ENCODE measurements at regions not wholly inside any gene's neighbourhood (a gene's known extent, or its start where the extent isn't known, plus 50 kb on each side); places are given as distances from the start of the nearest gene placed in this dataset.

- Histone ChIP-seq H3K4me3 (ENCODE audit: low read depth, low read length) (no peak overlapping the region), H3K27ac (no peak overlapping the region), H3K27me3 (replicated peaks) (no peaks in the 10 kb centered on the region), H3K36me3 (replicated peaks) (no peaks in the 10 kb centered on the region)
- TF ChIP-seq CTCF (IDR thresholded peaks at IDR 0.05; ENCODE audit: low read depth, low read length, missing control alignments) = no peak
- in situ Hi-C loops (cut with HindIII; ENCODE audit: low pct_ligation_motif_present, low sequenced_read_pairs) = no loop called here
- no peak for DNase-seq
These were observed 317.6 kb upstream of the GNPDA2 start for GRCh38 chr4:45043911-45044310.

GRCh38 chr4:45036677-45037076 lies 310.3 kb upstream of the GNPDA2 start:
- Histone ChIP-seq H3K27me3 (replicated peaks) (no peaks in the 10 kb centered on the region), H3K27ac (no peak overlapping the region), H3K4me3 (ENCODE audit: low read depth, low read length) (no peak overlapping the region), H3K36me3 (replicated peaks) (no peaks in the 10 kb centered on the region)
- in situ Hi-C loops (cut with HindIII; ENCODE audit: low pct_ligation_motif_present, low sequenced_read_pairs) = no loop called here
- DNase-seq = no peak
- no peak for TF ChIP-seq CTCF (IDR thresholded peaks at IDR 0.05; ENCODE audit: low read depth, low read length, missing control alignments)

- no peak for DNase-seq
- in situ Hi-C loops (cut with HindIII; ENCODE audit: low pct_ligation_motif_present, low sequenced_read_pairs) = no loop called here
These were observed 307.5 kb upstream of the GNPDA2 start for GRCh38 chr4:45033676-45034419.

GRCh38 chr4:45030059-45030458 lies 303.7 kb upstream of the GNPDA2 start:
- Histone ChIP-seq H3K4me3 (ENCODE audit: low read depth, low read length) (no peak overlapping the region), H3K36me3 (replicated peaks) (no peaks in the 10 kb centered on the region), H3K27me3 (replicated peaks) (no peaks in the 10 kb centered on the region), H3K27ac (no peak overlapping the region)
- DNase-seq = no peak
- in situ Hi-C loops (cut with HindIII; ENCODE audit: low pct_ligation_motif_present, low sequenced_read_pairs) = no loop called here
- TF ChIP-seq CTCF (IDR thresholded peaks at IDR 0.05; ENCODE audit: low read depth, low read length, missing control alignments) = no peak

More at GRCh38 chr4:45033676-45034419, 307.5 kb upstream of the GNPDA2 start:
- no peaks in the 10 kb centered on the region for H3K36me3 ChIP-seq (replicated peaks)
- H3K27me3 ChIP-seq (replicated peaks) = no peaks in the 10 kb centered on the region
- no peak overlapping the region for H3K27ac ChIP-seq
- TF ChIP-seq CTCF (IDR thresholded peaks at IDR 0.05; ENCODE audit: low read depth, low read length, missing control alignments) = no peak
- H3K4me3 ChIP-seq (ENCODE audit: low read depth, low read length) = no peak overlapping the region

GRCh38 chr4:45007508-45007907 lies 281.2 kb upstream of the GNPDA2 start:
- in situ Hi-C loops (cut with HindIII; ENCODE audit: low pct_ligation_motif_present, low sequenced_read_pairs) = no loop called here
- no peak for TF ChIP-seq CTCF (IDR thresholded peaks at IDR 0.05; ENCODE audit: low read depth, low read length, missing control alignments)
- no peak for DNase-seq

GRCh38 chr4:45006078-45006477 lies 279.7 kb upstream of the GNPDA2 start:
- in situ Hi-C loops (cut with HindIII; ENCODE audit: low pct_ligation_motif_present, low sequenced_read_pairs) = no loop called here
- H3K27me3 ChIP-seq (replicated peaks) = no peaks in the 10 kb centered on the region
- no peaks in the 10 kb centered on the region for H3K36me3 ChIP-seq (replicated peaks)
- no peak overlapping the region for H3K4me3 ChIP-seq (ENCODE audit: low read depth, low read length)
- DNase-seq = no peak
- H3K27ac ChIP-seq = no peak overlapping the region
- TF ChIP-seq CTCF (IDR thresholded peaks at IDR 0.05; ENCODE audit: low read depth, low read length, missing control alignments) = no peak

More at GRCh38 chr4:45007508-45007907, 281.2 kb upstream of the GNPDA2 start:
- Histone ChIP-seq H3K36me3 (replicated peaks) (no peaks in the 10 kb centered on the region), H3K27me3 (replicated peaks) (no peaks in the 10 kb centered on the region), H3K27ac (no peak overlapping the region), H3K4me3 (ENCODE audit: low read depth, low read length) (no peak overlapping the region)

Data from brain microvascular endothelial cell (primary cell).